Glutamatergic neuron (in vitro differentiated cells): ENCODE measurements at regions not wholly inside any gene's neighbourhood (a gene's known extent, or its start where the extent isn't known, plus 50 kb on each side); places are given as distances from the start of the nearest gene placed in this dataset.

Experiments used
- DNase-seq: peaks from one replicate; pipeline ENCODE4 v3.0.0; 2022
- H3K27ac Mint-ChIP-seq: one replicate; pipeline ENCODE4 v1.8.0; 2020; ENCODE audit warnings: mild to moderate bottlenecking, mixed read lengths, inconsistent platforms; ENCODE audit not compliant: unreplicated experiment
- H3K27me3 Mint-ChIP-seq: one replicate; pipeline ENCODE4 v1.8.0; 2020; ENCODE audit warnings: mild to moderate bottlenecking, moderate library complexity, mixed read lengths, inconsistent platforms; ENCODE audit not compliant: unreplicated experiment
- H3K36me3 Mint-ChIP-seq: one replicate; pipeline ENCODE4 v1.8.0; 2020; ENCODE audit warnings: mild to moderate bottlenecking, mixed read lengths, inconsistent platforms; ENCODE audit not compliant: unreplicated experiment
- H3K4me1 Mint-ChIP-seq: one replicate; pipeline ENCODE4 v1.8.0; 2020; ENCODE audit warnings: mild to moderate bottlenecking, low read depth, mixed read lengths, inconsistent platforms; ENCODE audit not compliant: unreplicated experiment
- H3K4me3 Mint-ChIP-seq: one replicate; pipeline ENCODE4 v1.8.0; 2020; ENCODE audit warnings: mild to moderate bottlenecking, mixed read lengths, inconsistent platforms; ENCODE audit not compliant: unreplicated experiment
- H3K9me3 Mint-ChIP-seq: one replicate; pipeline ENCODE4 v1.8.0; 2020; ENCODE audit warnings: mild to moderate bottlenecking, moderate library complexity, mixed read lengths, inconsistent platforms; ENCODE audit not compliant: unreplicated experiment
- TF ChIP-seq, protein P1 (sequence below): fragments of 200-600 bp; sonication (generic); IDR thresholded peaks from one replicate; pipeline ENCODE4 v1.5.0; 2021; ENCODE audit not compliant: partially characterized antibody, unreplicated experiment

DNA sequence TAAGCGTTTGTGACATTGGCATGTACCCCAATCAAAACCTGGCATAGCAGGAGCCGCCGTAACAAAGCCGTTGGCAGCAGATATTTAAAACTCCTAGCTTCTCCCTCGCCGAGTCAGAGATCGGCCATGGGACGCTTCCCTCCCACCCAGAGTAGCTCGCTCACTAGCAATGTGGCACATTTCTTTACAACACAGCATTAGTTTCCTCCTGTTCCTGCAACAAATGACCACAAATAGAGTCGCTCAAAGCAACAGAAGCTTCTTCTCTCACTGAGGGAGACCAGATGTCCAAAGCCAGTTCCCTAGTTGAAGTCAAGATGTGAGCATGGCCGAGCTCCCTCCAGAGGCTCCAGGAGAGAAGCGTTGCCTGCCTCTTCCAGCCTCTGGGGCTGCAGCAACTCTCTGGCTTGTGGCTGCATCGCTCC lies 106.7 kb downstream of the RBFOX3 start:
- Mint-ChIP-seq H3K9me3 (peaks cover 21% of the 10 kb centered on the region), H3K27me3 (peaks cover 12% of the 10 kb centered on the region), H3K27ac (peak overlapping the region; percentile 90), H3K4me1 (peaks cover 44% of the 10 kb centered on the region), H3K36me3 (peaks cover 8% of the 10 kb centered on the region), H3K4me3 (peak overlapping the region; percentile 31)
- TF ChIP-seq, protein P1, sequence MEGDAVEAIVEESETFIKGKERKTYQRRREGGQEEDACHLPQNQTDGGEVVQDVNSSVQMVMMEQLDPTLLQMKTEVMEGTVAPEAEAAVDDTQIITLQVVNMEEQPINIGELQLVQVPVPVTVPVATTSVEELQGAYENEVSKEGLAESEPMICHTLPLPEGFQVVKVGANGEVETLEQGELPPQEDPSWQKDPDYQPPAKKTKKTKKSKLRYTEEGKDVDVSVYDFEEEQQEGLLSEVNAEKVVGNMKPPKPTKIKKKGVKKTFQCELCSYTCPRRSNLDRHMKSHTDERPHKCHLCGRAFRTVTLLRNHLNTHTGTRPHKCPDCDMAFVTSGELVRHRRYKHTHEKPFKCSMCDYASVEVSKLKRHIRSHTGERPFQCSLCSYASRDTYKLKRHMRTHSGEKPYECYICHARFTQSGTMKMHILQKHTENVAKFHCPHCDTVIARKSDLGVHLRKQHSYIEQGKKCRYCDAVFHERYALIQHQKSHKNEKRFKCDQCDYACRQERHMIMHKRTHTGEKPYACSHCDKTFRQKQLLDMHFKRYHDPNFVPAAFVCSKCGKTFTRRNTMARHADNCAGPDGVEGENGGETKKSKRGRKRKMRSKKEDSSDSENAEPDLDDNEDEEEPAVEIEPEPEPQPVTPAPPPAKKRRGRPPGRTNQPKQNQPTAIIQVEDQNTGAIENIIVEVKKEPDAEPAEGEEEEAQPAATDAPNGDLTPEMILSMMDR = no peak
- DNase-seq = no peak

DNA sequence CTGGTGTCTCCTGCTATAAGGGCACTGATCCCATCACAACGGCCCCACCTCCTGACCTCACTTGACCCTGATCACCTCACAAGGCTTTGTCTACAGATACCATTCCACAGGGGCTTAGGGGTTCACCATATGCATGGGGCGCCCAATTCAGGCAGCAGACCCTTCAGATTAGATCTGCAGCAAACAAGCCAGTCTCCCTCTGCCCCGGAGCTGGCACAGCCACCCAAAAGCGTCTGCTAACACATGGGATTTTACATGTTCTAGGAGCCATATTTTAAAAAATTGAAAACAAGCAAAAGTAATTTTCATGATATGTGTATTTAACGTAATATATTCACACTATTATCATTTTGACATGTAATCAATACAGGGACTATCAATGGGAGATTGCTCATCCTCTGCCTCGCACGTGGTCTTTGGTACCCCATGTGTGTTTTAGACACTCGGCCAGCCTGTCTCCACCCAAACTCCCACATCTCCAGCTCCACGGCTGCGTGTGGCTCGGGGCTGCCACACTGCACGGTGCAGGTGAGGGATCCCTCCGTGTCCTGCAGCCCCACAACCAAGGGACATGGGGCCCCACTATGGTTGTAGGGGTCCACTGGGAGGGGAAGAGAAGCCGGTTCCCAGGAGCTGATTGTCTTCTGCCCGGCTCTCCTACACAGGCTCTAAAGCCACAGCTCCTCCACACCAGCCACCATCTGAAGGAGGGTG lies 107.6 kb downstream of the RBFOX3 start:
- peaks cover 48% of the 10 kb centered on the region for H3K4me1 Mint-ChIP-seq
- TF ChIP-seq, protein P1 = no peak
- peaks cover 11% of the 10 kb centered on the region for H3K36me3 Mint-ChIP-seq
- no peak overlapping the region for H3K27ac Mint-ChIP-seq
- DNase-seq = no peak
- H3K9me3 Mint-ChIP-seq = peaks cover 26% of the 10 kb centered on the region
- peaks cover 17% of the 10 kb centered on the region for H3K27me3 Mint-ChIP-seq
- H3K4me3 Mint-ChIP-seq = no peak overlapping the region

DNA sequence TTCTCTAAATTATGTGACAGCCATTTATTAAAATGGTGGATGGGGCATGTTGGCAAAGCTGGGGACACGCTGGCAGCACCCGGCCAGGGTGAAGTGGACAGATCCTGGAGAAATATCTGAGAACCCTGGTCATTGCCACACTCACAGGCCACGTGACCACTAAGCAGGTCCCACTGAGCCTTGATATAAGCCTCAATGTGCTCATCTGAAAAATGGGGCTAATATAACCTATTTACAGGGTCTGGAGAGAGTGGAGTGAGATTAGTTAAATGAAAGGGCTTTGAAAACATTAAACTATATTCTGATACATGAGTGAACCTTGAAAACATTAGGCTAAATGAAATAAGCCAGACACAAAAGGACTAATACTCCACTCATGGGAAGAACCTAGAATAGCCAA lies 108.9 kb downstream of the RBFOX3 start:
- no peak overlapping the region for H3K27ac Mint-ChIP-seq
- H3K4me1 Mint-ChIP-seq = peaks cover 52% of the 10 kb centered on the region
- no peak for DNase-seq
- TF ChIP-seq, protein P1 = no peak
- H3K9me3 Mint-ChIP-seq = peaks cover 28% of the 10 kb centered on the region
- H3K4me3 Mint-ChIP-seq = no peak overlapping the region
- H3K27me3 Mint-ChIP-seq = peaks cover 17% of the 10 kb centered on the region
- peaks cover 11% of the 10 kb centered on the region for H3K36me3 Mint-ChIP-seq

DNA sequence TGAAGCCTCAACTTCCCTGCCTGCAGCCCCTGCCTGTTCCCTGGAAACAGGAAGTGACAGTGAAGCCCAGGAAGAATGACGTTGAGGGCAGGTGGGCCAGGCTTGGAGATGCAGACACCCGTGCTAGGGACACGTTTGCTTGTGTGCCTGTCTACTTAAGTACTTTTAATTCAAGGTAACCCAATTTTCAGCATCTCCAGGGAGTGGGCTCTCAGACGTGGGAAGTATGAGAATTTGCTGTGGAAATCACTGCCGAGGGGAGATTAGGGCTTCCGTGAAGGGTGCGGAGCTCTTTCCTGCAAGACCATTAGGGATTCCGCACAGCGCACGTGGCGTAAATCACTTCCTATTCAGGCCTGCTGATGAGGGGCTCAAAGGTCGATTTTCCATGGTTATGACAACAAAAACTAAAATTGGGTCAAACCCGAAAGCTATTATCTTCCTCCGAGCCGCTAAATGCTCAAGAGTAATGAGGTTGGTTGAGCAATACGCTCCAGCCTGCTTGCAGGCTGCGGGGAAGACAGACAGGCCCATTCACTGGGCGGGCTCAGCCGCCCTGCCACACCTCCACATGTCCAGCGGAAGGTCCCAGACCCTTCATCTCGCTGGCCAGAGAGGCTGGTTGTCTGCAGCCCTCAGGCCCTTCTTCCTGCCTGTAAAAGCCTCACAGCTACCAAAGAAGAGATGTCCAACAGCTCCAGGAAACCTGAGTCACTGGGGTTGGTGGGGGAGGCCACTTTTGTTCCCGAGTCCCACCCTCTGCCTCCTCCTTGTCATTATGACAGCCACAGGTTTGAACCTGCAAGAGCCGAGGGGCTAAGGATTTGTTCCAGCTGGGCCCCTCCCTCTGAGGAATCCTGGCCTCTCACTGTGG lies 109.9 kb downstream of the RBFOX3 start:
- Mint-ChIP-seq H3K4me1 (peaks cover 59% of the 10 kb centered on the region), H3K4me3 (no peak overlapping the region), H3K9me3 (peaks cover 30% of the 10 kb centered on the region), H3K27me3 (peaks cover 19% of the 10 kb centered on the region), H3K27ac (no peak overlapping the region), H3K36me3 (peaks cover 11% of the 10 kb centered on the region)
- DNase-seq = no peak
- TF ChIP-seq, protein P1 = no peak

DNA sequence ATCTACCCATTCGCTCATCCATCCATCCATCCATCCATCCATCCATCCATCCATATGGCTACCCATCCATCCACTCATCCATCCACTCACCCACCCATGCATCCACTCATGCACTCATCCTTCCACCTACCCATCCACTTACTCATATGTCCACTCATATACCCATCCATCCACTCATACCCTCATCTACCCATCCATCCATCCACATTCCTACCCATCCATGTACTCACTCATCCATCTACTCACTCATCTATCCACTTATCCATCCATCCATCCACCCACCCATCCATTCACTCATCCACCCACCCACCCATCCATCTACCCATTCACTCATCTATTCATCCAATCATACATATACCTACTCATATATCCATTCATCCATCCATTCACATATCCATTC lies 112.0 kb downstream of the RBFOX3 start:
- Mint-ChIP-seq H3K36me3 (peaks cover 5% of the 10 kb centered on the region), H3K9me3 (peaks cover 25% of the 10 kb centered on the region), H3K27ac (no peak overlapping the region), H3K27me3 (peaks cover 9% of the 10 kb centered on the region), H3K4me1 (peaks cover 44% of the 10 kb centered on the region), H3K4me3 (no peak overlapping the region)
- TF ChIP-seq, protein P1 = no peak
- no peak for DNase-seq
